Lung (tissue), 11 donors: ENCODE measurements at regions not wholly inside any gene's neighbourhood (a gene's known extent, or its start where the extent isn't known, plus 50 kb on each side); places are given as distances from the start of the nearest gene placed in this dataset.

Experiments
- ATAC-seq: fragments of 200-7000 bp; cut with Tn5 transposase; one replicate; pipeline ENCODE4 v1.9.1; 2020; ENCODE audit warnings: moderate number of reproducible peaks; ENCODE audit not compliant: insufficient read depth, low FRiP score
- DNase-seq, 3 donors: peaks; one replicate each; pipeline ENCODE4 v3.0.0-alpha.2; 2013 to 2017
- H3K27ac ChIP-seq, 2 donors: one replicate each; pipeline ENCODE4 v1.5.1; 2013; ENCODE audit warnings: mild to moderate bottlenecking in 2 of 2, moderate library complexity in 2 of 2, control low read depth in 1 of 2, inconsistent platforms in 1 of 2, low read depth in 1 of 2, low read length in 1 of 2
- H3K27me3 ChIP-seq, 3 donors: one replicate each; pipeline ENCODE4 v1.5.1; 2013; ENCODE audit warnings: low read length in 2 of 3; ENCODE audit not compliant: control insufficient read depth in 3 of 3, insufficient read depth in 3 of 3
- H3K36me3 ChIP-seq, 4 donors: one replicate each; pipeline ENCODE4 v1.5.1; 2013; ENCODE audit warnings: low read length in 4 of 4, mild to moderate bottlenecking in 1 of 4, moderate library complexity in 1 of 4; ENCODE audit not compliant: control insufficient read depth in 4 of 4, insufficient read depth in 4 of 4
- H3K4me1 ChIP-seq, 5 donors: one replicate each; pipeline ENCODE4 v1.5.1; 2013; ENCODE audit warnings: low read length in 5 of 5, mild to moderate bottlenecking in 2 of 5, moderate library complexity in 1 of 5; ENCODE audit not compliant: control insufficient read depth in 5 of 5, insufficient read depth in 5 of 5
- H3K4me3 ChIP-seq: one replicate; pipeline ENCODE4 v1.5.1; 2013; ENCODE audit warnings: mild to moderate bottlenecking, control low read depth, moderate library complexity
- H3K9ac ChIP-seq, 2 donors: one replicate each; pipeline ENCODE4 v1.5.1; 2013; ENCODE audit warnings: low read length in 2 of 2, control low read depth in 1 of 2; ENCODE audit not compliant: insufficient read depth in 1 of 2
- H3K9me3 ChIP-seq, 4 donors: one replicate each; pipeline ENCODE4 v1.5.1; 2013; ENCODE audit warnings: low read length in 3 of 4, mild to moderate bottlenecking in 1 of 4, moderate library complexity in 1 of 4; ENCODE audit not compliant: control insufficient read depth in 4 of 4, insufficient read depth in 3 of 4
- CTCF ChIP-seq: IDR thresholded peaks from 2 replicates; pipeline ENCODE4 v1.5.1; 2012; ENCODE audit warnings: mild to moderate bottlenecking; ENCODE audit errors: control extremely low read depth, extremely low read depth
- WGBS, 2 donors: extraction: QIAGEN DNeasy Blood & Tissue Kit; methylation state at CpG; one replicate each; pipeline ENCODE4 v1.1.7; 2013; 5-methylcytosine and 5-hydroxymethylcytosine counted together
- donor health status: control.
- donor health status: control.
- donor health status: Bipolar disorder and iron deficiency.
- donor health status: healthy.
- donor health status: DM: yes; HTN: yes; CAD: no.

GRCh38 chr12:59076622-59077021, 156.3 kb upstream of the LRIG3 start:
- DNase-seq, result no peak
- Histone ChIP-seq H3K27me3 (no peaks in the 10 kb centered on the region), H3K36me3 (no peaks in the 10 kb centered on the region), H3K9ac (no peak overlapping the region), H3K27ac (no peak overlapping the region), H3K4me1 (peaks cover 0 to 31% (median 0%) of the 10 kb centered on the region in 5 donors), H3K9me3 (no peaks in the 10 kb centered on the region), H3K4me3 (no peak overlapping the region)
- ATAC-seq, result no peak
- TF ChIP-seq CTCF, result no peak
- WGBS, 2 donors, result 53 to 66% methylated on average over 1 of the region's 1 CpG

GRCh38 chr12:59075968-59076490, 155.7 kb upstream of the LRIG3 start:
- Histone ChIP-seq H3K36me3 (no peaks in the 10 kb centered on the region), H3K9me3 (no peaks in the 10 kb centered on the region), H3K27me3 (no peaks in the 10 kb centered on the region), H3K4me1 (peaks cover 0 to 31% (median 0%) of the 10 kb centered on the region in 5 donors), H3K4me3 (no peak overlapping the region), H3K27ac (no peak overlapping the region), H3K9ac (no peak overlapping the region)
- TF ChIP-seq CTCF, result no peak
- 93 to 95% methylated on average over 4 of the region's 4 CpGs for WGBS, 2 donors
- no peak for DNase-seq
- no peak for ATAC-seq

GRCh38 chr12:59075141-59075540, 154.8 kb upstream of the LRIG3 start:
- H3K27me3 ChIP-seq, result no peaks in the 10 kb centered on the region
- no peak overlapping the region for H3K27ac ChIP-seq
- no peak for TF ChIP-seq CTCF
- DNase-seq (no peak), ATAC-seq (no peak)
- no peaks in the 10 kb centered on the region for H3K36me3 ChIP-seq
- H3K4me3 ChIP-seq, result no peak overlapping the region
- WGBS, 2 donors, result 63 to 73% methylated on average over 3 of the region's 3 CpGs
- no peaks in the 10 kb centered on the region for H3K9me3 ChIP-seq
- peaks cover 0 to 37% (median 6%) of the 10 kb centered on the region in 5 donors for H3K4me1 ChIP-seq
- H3K9ac ChIP-seq, result no peak overlapping the region
